Activated CD4-positive, alpha-beta T cell treated with anti-CD3 and anti-CD28 coated beads, Interleukin-2, amount 50 U/mL, for 24 hours (primary cell): ENCODE measurements at regions not wholly inside any gene's neighbourhood (a gene's known extent, or its start where the extent isn't known, plus 50 kb on each side); places are given as distances from the start of the nearest gene placed in this dataset.

Experiments
- DNase-seq, 2 donors: peaks; one replicate each; pipeline ENCODE4 v3.0.0-alpha.2; 2020; ENCODE audit warnings: low read depth in 1 of 2, low spot score in 1 of 2

- no peak for DNase-seq
Measured at GRCh38 chr19:28288572-28289264, 924.2 kb downstream of the UQCRFS1 start.

DNA sequence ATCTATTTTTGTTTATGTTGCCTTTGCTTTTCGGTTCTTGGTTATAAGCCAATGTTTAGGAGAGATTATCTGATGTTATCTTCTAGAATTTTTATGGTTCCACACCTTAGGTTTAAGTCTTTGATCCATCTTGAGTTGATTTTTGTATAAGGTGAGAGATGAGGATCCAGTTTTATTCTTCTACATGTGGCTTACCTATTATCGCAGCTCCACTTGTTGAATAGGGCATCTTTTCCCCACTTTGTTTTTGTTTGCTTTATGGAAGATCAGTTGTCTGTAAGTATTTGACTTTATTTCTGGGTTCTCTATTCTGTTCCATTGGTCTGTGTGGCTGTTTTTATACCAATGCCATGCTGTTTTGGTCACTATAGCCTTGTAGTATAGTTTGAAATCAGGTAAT lies 927.0 kb downstream of the UQCRFS1 start:
- DNase-seq, result no peak

GRCh38 chr19:28285078-28285477 lies 927.9 kb downstream of the UQCRFS1 start:
- DNase-seq, result no peak

DNA sequence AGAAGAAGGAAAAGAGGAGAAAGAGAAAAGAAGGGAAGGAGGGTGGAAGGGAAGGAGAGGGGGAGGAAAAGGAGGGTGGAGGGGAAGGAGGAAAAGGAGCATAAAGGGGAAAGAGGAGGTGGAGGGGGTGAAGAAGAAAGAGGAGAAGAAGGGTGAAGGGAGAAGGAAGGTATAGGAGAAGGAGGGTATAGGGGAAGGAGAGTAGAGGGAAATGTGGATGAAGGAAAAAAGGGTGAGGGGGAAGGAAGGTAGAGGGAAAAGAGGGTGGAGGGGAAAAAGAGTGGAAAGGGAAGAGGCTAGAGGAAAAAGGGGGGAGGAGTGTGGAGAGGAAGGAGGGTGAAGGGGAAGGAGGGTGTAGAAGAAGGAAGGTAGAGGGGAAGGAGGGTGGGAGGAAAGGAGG lies 928.6 kb downstream of the UQCRFS1 start:
- no peak for DNase-seq

DNA sequence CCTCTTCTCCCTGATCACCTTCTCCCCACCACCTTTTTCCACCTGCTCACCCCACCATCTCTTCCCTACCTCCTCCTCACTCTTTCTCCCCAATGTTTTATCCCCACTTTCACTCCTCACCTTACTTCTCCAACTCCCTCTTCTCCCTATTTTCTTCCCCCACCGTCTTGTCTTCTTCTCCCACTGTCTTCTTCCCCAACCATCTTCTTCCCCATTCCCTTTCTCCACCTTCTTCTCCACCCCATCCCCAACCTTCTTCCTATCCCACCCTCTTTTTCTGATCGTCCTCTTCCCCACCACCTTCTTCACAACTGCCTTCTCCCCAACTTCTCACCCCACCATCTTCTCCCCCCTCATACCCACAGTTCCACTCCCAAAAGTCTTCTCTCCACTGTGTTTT lies 929.4 kb downstream of the UQCRFS1 start:
- no peak for DNase-seq

DNA sequence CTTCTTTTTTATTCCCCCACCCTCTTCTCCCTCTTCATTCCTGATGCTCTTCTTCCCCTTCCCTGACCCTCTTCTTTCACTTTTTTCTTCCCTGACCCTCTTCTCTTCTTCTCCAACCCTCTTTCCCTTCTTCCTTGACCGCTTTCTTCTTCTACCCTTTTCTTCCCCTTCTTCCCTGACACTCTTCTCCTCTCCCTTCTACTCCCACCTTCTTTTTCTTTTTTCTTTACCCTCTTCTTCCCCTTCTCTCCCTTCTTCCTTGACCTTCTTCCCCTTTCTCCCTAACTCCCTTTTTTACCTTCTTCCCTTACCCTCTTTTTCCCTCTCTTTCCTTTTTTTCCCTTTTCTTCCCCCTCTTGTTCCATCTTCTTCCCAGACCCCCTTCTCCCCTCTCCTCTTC lies 931.3 kb downstream of the UQCRFS1 start:
- no peak for DNase-seq

GRCh38 chr19:28264556-28264955 lies 948.4 kb downstream of the UQCRFS1 start:
- DNase-seq, result no peak

DNA sequence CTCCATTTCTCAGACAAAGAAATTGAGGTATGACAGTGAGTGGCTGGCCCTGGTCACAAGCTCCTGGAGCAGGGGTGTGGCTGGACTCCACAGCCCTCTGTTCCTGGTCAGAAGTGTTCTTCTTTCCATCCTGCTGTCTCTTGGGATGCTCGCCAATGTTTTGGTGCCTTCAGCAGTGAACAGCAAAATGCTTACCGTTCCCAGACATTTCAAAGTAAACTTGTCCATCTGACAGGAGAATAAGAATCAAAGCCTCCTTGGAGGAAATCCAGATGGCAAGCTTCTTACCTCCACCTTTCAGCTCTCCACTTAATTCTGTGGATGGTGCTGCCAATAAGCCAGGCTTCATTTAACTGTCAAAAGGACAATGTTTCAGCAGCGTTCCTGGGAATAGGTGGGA lies 954.1 kb downstream of the UQCRFS1 start:
- no peak for DNase-seq

GRCh38 chr19:28257396-28257795 lies 955.6 kb downstream of the UQCRFS1 start:
- no peak for DNase-seq

GRCh38 chr19:28247243-28247642 lies 965.7 kb downstream of the UQCRFS1 start:
- DNase-seq, result no peak

GRCh38 chr19:28245937-28246336 lies 967.0 kb downstream of the UQCRFS1 start:
- DNase-seq, result no peak

- no peak for DNase-seq
Measured at GRCh38 chr19:28244966-28245365, 968.0 kb downstream of the UQCRFS1 start.

DNA sequence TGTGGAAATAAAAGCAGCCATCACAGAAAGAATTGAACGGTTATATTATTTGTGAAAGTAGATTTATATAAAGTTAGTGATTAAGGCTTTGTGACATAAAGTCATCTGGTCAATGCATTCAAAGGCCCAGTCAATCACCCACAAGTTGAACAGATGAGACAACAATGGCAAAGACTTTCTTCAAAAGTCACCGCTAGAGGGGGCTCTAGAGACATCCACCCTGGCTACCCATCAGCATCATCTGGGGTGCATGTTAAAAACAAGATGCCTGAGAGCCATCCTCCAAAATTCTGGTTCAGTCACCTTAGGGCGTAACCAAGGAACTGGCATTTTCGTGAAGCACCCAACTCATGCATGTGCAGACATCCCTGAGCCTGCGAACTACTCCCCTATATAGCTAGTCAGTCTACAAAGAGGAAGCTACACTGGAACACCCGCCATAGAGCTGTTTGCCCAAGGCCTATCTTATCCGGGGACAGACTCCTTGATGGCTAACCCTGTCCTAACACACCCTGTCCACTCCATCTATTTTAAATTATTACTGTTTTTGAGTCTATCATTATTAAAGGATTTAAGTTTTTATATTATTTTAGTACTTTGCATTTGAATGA lies 970.5 kb downstream of the UQCRFS1 start:
- DNase-seq, result no peak

- DNase-seq, result no peak
Measured at GRCh38 chr19:28239270-28239669, 973.7 kb downstream of the UQCRFS1 start.

GRCh38 chr19:28238270-28238820 lies 974.6 kb downstream of the UQCRFS1 start:
- DNase-seq, result no peak

DNA sequence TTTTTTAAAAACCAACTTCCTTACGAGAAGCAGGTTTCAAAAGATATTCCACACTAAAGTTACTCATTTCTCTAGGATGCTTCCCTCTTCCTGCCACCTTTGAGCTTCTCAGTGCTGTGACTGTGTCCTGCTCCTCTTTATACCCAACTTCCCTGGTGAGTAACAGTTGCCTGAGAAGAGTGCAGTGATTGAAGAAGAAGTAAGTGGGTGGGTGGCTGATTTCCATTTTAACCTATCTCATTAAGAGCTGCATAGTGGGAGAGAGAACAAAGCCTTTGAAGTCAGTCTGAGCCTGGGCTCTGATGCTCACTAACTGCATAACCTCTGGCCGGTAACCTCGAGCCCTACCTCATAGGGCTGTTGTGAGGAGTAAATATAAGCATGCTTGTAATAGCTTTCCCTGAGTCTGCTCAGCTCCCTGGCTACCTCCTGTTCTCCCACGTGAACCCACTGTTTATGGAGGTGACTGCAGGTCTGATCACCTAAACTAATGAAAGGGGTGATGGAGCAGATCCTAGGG lies 977.3 kb downstream of the UQCRFS1 start:
- DNase-seq, result no peak

GRCh38 chr19:28234637-28235036 lies 978.3 kb downstream of the UQCRFS1 start:
- no peak for DNase-seq

GRCh38 chr19:28228854-28229253 lies 984.1 kb downstream of the UQCRFS1 start:
- DNase-seq, result no peak

DNA sequence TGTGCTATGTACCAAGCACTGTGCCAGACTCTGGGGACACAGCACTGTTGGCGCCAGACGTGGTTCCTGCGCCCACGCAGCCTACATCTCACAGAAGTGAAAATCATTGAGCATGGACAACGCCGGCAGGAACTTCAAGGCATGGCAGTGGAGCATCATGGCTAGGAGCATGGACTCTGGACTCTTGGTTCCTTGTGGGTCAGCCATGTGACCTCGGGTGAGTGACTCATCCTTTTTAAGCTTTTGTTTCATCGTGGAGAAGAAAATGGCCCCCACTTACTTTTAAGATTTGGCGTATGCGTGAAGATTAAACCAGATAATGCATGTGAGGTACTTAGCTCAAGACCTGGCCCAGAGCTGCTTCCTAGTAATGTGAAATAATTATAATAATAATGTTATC lies 988.5 kb downstream of the UQCRFS1 start:
- DNase-seq, result no peak

- DNase-seq, result no peak
Measured at GRCh38 chr19:28221736-28222135, 991.2 kb downstream of the UQCRFS1 start.

DNA sequence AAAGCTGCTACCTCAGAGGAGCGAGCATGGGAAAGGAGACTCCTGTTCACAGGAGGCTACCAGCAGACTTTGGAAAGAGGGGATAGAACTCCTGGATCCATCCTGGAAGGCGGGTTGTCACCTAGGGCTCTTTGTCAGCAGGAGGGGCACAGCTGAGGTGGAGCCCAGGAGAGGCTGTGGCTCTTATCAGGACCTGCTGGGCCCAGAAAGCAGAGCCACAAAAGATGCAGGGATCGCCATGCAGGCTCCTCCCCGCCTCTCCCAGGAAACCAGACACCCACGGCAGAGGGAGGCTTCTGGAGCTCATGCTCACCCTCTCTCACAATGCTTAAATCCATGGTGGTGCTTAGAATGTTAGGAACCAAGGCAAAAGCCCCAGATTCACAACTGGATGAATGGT lies 994.2 kb downstream of the UQCRFS1 start:
- DNase-seq, result no peak

GRCh38 chr19:28217022-28217421 lies 995.9 kb downstream of the UQCRFS1 start:
- no peak for DNase-seq
